ENCODE measurements at regions not wholly inside any gene's neighbourhood (a gene's known extent, or its start where the extent isn't known, plus 50 kb on each side); places are given as distances from the start of the nearest gene placed in this dataset.

DNA sequence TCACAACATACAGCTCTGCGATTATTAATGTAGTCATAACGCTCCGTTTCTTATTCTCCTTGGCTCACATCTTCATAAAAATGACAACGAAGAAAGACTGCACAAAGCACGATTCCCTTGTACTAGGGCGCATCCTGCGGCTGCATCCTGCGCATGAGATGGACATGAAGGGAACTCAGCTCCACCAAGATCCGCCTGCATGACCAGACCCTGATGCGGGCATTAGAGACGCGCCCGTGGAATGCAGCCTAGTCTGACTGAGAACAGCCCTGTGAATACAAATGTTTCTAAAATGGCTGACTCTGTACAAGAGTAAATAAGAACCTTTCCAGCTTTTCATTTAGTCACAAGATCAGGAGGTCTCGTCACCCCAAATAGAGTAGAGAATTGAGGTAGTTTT lies 422.2 kb downstream of the NOVA1 start:
- TF ChIP-seq, protein P1, sequence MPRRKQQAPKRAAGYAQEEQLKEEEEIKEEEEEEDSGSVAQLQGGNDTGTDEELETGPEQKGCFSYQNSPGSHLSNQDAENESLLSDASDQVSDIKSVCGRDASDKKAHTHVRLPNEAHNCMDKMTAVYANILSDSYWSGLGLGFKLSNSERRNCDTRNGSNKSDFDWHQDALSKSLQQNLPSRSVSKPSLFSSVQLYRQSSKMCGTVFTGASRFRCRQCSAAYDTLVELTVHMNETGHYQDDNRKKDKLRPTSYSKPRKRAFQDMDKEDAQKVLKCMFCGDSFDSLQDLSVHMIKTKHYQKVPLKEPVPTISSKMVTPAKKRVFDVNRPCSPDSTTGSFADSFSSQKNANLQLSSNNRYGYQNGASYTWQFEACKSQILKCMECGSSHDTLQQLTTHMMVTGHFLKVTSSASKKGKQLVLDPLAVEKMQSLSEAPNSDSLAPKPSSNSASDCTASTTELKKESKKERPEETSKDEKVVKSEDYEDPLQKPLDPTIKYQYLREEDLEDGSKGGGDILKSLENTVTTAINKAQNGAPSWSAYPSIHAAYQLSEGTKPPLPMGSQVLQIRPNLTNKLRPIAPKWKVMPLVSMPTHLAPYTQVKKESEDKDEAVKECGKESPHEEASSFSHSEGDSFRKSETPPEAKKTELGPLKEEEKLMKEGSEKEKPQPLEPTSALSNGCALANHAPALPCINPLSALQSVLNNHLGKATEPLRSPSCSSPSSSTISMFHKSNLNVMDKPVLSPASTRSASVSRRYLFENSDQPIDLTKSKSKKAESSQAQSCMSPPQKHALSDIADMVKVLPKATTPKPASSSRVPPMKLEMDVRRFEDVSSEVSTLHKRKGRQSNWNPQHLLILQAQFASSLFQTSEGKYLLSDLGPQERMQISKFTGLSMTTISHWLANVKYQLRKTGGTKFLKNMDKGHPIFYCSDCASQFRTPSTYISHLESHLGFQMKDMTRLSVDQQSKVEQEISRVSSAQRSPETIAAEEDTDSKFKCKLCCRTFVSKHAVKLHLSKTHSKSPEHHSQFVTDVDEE (CRISPR knock-in tag; IDR thresholded peaks at IDR 0.05): no peak
- TF ChIP-seq OSR1 (CRISPR knock-in tag; IDR thresholded peaks at IDR 0.05): no peak
- TF ChIP-seq ARNTL (CRISPR knock-in tag; IDR thresholded peaks at IDR 0.05; ENCODE audit: borderline replicate concordance, low read depth): no peak
- no peak for TF ChIP-seq PPARA (CRISPR knock-in tag; IDR thresholded peaks at IDR 0.05; ENCODE audit: borderline replicate concordance)
- no peak for TF ChIP-seq ZNF8 (CRISPR knock-in tag; IDR thresholded peaks at IDR 0.05)
- no peak for TF ChIP-seq ZNF70 (CRISPR knock-in tag; IDR thresholded peaks at IDR 0.05)
- TF ChIP-seq, protein P2, sequence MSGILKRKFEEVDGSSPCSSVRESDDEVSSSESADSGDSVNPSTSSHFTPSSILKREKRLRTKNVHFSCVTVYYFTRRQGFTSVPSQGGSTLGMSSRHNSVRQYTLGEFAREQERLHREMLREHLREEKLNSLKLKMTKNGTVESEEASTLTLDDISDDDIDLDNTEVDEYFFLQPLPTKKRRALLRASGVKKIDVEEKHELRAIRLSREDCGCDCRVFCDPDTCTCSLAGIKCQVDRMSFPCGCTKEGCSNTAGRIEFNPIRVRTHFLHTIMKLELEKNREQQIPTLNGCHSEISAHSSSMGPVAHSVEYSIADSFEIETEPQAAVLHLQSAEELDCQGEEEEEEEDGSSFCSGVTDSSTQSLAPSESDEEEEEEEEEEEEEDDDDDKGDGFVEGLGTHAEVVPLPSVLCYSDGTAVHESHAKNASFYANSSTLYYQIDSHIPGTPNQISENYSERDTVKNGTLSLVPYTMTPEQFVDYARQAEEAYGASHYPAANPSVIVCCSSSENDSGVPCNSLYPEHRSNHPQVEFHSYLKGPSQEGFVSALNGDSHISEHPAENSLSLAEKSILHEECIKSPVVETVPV (CRISPR knock-in tag; IDR thresholded peaks at IDR 0.05): no peak
- no peak for TF ChIP-seq GLIS3 (CRISPR knock-in tag; IDR thresholded peaks at IDR 0.05)
- no peak for TF ChIP-seq TOX (CRISPR knock-in tag; IDR thresholded peaks at IDR 0.05; ENCODE audit: borderline replicate concordance)
- TF ChIP-seq ZFP30 (CRISPR knock-in tag; IDR thresholded peaks at IDR 0.05): no peak
- no peak for TF ChIP-seq RARB (CRISPR knock-in tag; IDR thresholded peaks at IDR 0.05)
- TF ChIP-seq, protein P3, sequence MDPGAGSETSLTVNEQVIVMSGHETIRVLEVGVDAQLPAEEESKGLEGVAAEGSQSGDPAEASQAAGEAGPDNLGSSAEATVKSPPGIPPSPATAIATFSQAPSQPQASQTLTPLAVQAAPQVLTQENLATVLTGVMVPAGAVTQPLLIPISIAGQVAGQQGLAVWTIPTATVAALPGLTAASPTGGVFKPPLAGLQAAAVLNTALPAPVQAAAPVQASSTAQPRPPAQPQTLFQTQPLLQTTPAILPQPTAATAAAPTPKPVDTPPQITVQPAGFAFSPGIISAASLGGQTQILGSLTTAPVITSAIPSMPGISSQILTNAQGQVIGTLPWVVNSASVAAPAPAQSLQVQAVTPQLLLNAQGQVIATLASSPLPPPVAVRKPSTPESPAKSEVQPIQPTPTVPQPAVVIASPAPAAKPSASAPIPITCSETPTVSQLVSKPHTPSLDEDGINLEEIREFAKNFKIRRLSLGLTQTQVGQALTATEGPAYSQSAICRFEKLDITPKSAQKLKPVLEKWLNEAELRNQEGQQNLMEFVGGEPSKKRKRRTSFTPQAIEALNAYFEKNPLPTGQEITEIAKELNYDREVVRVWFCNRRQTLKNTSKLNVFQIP (CRISPR knock-in tag; IDR thresholded peaks at IDR 0.05; ENCODE audit: borderline replicate concordance, low read depth): no peak
- TF ChIP-seq, protein P4, sequence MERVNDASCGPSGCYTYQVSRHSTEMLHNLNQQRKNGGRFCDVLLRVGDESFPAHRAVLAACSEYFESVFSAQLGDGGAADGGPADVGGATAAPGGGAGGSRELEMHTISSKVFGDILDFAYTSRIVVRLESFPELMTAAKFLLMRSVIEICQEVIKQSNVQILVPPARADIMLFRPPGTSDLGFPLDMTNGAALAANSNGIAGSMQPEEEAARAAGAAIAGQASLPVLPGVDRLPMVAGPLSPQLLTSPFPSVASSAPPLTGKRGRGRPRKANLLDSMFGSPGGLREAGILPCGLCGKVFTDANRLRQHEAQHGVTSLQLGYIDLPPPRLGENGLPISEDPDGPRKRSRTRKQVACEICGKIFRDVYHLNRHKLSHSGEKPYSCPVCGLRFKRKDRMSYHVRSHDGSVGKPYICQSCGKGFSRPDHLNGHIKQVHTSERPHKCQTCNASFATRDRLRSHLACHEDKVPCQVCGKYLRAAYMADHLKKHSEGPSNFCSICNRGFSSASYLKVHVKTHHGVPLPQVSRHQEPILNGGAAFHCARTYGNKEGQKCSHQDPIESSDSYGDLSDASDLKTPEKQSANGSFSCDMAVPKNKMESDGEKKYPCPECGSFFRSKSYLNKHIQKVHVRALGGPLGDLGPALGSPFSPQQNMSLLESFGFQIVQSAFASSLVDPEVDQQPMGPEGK (CRISPR knock-in tag; IDR thresholded peaks at IDR 0.05; ENCODE audit: borderline replicate concordance): no peak
- ATAC-seq: no peak

DNA sequence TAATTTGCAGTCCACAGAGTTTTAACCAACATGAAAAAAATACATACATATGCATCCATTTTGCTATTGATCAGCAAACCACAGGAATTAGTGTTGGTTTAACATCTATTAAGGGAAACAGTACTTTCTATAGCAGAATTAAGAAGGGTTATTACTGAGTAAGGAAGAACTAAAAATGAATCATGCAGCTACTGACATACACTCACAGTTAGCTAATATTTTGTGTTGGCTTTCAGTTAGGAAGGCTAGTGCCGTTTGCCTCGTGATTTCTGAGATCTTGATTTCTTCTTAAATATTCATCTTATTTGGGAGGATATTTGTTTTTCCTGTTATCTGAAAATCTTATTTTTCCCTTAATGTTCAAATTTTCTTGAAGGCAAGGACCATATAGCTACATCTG lies 423.4 kb downstream of the NOVA1 start:
- ATAC-seq: no peak
- TF ChIP-seq, protein P3 (CRISPR knock-in tag; IDR thresholded peaks at IDR 0.05; ENCODE audit: borderline replicate concordance, low read depth): no peak
- TF ChIP-seq ZNF565 (CRISPR knock-in tag; conservative IDR thresholded peaks at IDR 0.05; ENCODE audit: low read depth) (no peak), PPARA (CRISPR knock-in tag; IDR thresholded peaks at IDR 0.05; ENCODE audit: borderline replicate concordance) (no peak), ESRRG (CRISPR knock-in tag; IDR thresholded peaks at IDR 0.05) (no peak), ISL1 (CRISPR knock-in tag; IDR thresholded peaks at IDR 0.05) (no peak), OSR1 (CRISPR knock-in tag; IDR thresholded peaks at IDR 0.05) (no peak), RARB (CRISPR knock-in tag; IDR thresholded peaks at IDR 0.05) (no peak), TCF4 (CRISPR knock-in tag; IDR thresholded peaks at IDR 0.05; ENCODE audit: borderline replicate concordance) (no peak), ZC3H10 (CRISPR knock-in tag; IDR thresholded peaks at IDR 0.05) (no peak), ZFP30 (CRISPR knock-in tag; IDR thresholded peaks at IDR 0.05) (no peak), SNAI2 (CRISPR knock-in tag; IDR thresholded peaks at IDR 0.05) (no peak)
- TF ChIP-seq, protein P1 (CRISPR knock-in tag; IDR thresholded peaks at IDR 0.05): no peak
- TF ChIP-seq, protein P5, sequence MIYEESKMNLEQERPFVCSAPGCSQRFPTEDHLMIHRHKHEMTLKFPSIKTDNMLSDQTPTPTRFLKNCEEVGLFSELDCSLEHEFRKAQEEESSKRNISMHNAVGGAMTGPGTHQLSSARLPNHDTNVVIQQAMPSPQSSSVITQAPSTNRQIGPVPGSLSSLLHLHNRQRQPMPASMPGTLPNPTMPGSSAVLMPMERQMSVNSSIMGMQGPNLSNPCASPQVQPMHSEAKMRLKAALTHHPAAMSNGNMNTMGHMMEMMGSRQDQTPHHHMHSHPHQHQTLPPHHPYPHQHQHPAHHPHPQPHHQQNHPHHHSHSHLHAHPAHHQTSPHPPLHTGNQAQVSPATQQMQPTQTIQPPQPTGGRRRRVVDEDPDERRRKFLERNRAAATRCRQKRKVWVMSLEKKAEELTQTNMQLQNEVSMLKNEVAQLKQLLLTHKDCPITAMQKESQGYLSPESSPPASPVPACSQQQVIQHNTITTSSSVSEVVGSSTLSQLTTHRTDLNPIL (CRISPR knock-in tag; IDR thresholded peaks at IDR 0.05; ENCODE audit: low read depth): no peak
